HPDE6-E6E7 (cell line): ENCODE measurements at regions not wholly inside any gene's neighbourhood (a gene's known extent, or its start where the extent isn't known, plus 50 kb on each side); places are given as distances from the start of the nearest gene placed in this dataset.

Experiments used
- DNase-seq: peaks from one replicate; pipeline ENCODE4 v3.0.0; 2011; ENCODE audit warnings: missing footprints; ENCODE audit errors: extremely low spot score

- no peak for DNase-seq
These were observed 77.0 kb upstream of the SPRY1 start for GRCh38 chr4:123319639-123320038.

- no peak for DNase-seq
These were observed 72.6 kb upstream of the SPRY1 start for GRCh38 chr4:123323998-123324397.

DNA sequence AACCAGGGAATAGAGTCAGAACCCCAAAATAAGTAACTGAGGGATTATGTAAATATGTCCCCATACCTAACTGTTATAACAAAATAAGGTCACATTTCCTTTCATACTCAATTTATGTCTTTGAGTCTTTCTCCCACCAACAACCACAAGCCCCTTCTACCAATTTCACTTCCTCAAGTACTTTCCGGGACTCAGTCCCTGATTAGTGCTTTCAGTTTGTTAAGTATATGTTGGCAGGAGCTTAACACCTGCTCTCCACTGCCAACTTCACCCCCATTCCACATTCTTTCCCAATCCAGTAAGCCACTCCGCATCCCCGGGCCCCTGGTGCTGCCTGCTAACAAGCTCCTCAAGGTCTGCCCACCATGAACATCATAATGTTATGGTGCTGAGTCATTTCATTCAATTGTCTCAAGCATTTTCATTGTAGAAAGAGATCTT lies 71.3 kb upstream of the SPRY1 start:
- no peak for DNase-seq

GRCh38 chr4:123327346-123327745 lies 69.2 kb upstream of the SPRY1 start:
- no peak for DNase-seq

GRCh38 chr4:123327846-123328429 lies 68.7 kb upstream of the SPRY1 start:
- no peak for DNase-seq

DNA sequence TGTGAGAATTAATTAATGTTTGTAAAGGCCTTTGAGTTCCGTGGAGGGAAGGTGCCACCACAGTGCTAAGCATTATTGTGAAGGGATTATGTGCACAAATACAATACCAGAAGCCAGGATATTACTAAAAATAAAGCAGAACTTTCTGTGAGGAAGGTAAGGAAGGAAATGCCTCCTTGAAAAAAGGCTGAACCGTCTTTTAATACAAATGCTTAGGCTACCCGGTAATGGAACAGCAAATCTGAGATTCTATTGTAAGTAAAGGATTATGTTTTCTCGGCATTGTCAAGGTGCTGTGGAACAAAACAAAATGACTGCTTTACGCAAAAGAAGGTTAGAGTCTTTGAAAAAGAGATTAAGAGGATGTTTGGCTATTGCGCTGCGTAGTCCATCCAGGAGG lies 57.9 kb upstream of the SPRY1 start:
- DNase-seq, result no peak

- DNase-seq, result no peak
These were observed 56.9 kb upstream of the SPRY1 start for GRCh38 chr4:123339507-123340380.

DNA sequence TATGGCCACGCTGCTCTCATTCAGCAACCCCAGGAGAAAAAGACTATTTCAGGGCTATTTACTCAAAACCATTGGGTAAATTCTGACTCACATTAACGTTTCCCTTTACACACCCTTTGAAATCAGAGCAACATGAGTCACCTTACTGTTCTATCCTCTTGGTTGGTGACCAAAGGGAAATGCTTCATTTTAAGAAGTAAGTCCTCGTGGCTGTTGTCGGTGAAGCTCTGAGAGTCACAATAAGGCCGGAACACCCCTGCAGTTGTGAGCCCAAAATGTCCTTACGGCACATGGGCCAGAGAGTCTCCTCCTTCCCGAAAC lies 56.3 kb upstream of the SPRY1 start:
- peak; percentile 86 for DNase-seq

DNA sequence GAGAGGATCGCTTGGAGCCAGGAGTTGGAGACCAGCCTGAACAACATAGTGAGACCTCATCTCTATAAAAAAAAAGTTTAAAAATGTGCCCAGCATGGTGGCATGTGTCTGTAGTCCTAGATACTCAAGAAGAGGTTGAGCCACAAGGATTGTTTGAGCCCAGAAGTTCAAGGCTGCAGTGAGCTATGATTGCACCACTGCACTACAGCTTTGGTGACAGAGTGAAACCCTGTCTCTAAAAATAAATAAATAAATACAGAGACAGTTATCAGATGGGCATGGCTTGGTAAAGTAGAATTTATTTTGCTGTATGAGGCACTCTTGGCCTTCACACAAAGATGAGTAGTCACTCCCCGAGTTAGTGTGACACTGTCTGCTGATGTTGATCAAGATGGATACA lies 54.1 kb upstream of the SPRY1 start:
- DNase-seq, result no peak

GRCh38 chr4:123343400-123344041 lies 53.1 kb upstream of the SPRY1 start:
- no peak for DNase-seq

DNA sequence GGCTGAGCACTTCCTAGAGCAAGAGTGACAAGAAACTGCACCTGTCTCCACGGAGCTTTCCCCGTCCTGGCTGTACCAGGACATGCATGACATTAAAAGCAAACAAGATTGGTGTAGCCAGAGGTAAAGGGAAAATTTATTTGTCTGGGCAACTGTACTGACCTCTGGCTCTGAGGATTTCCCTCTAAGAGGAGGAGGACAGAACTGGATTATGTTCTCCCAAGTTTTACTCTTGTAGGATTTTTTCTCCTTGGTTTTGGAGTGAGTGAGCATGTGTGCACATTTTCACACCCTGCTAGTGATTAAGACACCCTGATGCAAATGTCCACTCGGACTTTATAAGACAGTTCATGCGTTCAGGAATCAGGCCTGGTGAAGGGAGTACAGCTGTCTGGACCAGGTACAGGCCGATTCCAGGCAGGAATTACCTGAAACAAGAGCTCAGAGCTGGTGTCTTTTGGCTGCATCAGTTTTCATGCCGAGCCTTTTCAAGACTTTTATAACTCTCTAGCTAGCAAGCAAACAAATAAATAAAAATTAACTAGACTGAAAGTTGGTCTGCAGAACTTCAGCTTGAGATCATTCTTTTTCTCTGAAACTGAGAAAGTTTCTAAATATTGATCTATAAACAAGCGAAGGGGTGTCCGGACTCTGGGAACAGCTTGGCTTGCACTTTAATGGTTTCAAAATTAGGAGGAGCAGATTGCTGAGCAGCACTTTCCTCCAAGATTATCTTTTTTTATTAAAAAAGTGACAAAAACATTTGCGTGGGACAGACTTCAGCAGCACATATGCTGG lies 51.3 kb upstream of the SPRY1 start:
- DNase-seq, result no peak

DNA sequence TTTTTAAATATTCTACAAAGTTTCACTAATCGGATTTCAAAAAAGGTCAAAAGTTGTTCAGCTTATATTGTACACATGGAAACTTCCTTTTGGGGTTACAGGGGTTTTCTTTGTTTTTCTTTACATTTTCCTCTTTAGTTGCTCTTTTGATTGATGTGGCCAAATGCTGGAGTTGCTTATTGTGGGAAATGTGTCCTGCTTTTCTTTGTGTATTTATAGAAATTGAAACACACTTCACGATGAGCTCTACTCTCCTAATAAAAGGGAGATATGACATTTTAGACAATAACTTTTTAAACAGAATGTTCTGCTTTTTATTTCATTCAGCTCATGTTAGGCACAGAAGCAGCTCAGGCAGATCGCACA lies 50.7 kb upstream of the SPRY1 start:
- DNase-seq, result no peak

DNA sequence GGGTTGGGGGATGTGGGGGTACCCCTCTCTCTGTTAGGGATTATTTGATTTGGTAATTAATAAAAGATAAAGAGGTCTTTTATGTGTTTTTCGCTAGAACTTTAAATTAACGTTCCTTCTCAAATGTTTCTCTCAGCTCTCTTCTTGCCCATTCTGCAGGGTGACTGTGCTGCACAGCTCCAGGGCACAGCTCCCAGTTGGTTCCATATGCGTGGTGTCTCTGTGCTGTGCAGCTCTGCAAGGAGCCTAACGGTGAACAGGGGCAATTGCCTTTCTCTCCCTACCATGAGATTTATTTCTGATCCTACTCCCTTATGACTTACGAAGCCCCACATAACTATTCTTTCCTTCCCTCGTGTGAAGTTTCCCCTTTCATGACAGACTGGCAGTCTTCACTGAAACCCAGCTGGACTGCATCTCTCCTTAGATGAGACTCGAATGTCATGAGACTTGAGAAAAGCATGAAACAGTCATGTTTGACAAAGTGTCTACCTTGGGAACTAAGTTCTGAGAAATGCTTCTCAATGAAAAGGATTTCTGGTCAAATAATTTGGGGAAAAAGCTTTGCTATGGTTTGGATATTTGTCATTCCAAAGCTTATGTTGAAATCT lies 50.2 kb upstream of the SPRY1 start:
- DNase-seq, result no peak
